Activated CD8-positive, alpha-beta T cell treated with anti-CD3 and anti-CD28 coated beads for 36 hours (primary cell): ENCODE measurements at regions not wholly inside any gene's neighbourhood (a gene's known extent, or its start where the extent isn't known, plus 50 kb on each side); places are given as distances from the start of the nearest gene placed in this dataset.

Source experiments
- ATAC-seq: fragments of 200-7000 bp; cut with Tn5 transposase; one replicate; pipeline ENCODE4 v1.10.0; 2021; ENCODE audit warnings: mild to moderate bottlenecking, moderate library complexity
- CTCF ChIA-PET: fragments of 350-600 bp; sonication (Branson Sonifier 250); formaldehyde crosslinking; loops from one replicate; lab custom pipeline; 2021; ENCODE audit warnings: antibody characterized with exemption; lab: Charles Lee
- POLR2A ChIA-PET: fragments of 350-600 bp; sonication (Branson Sonifier 250); formaldehyde crosslinking; loops from one replicate; lab custom pipeline; 2021; ENCODE audit warnings: antibody characterized with exemption; lab: Charles Lee
- DNase-seq: peaks from one replicate; pipeline ENCODE4 v3.0.0-alpha.2; 2020
- H3K27ac Mint-ChIP-seq: one replicate; pipeline ENCODE4 v1.8.0; 2021; ENCODE audit warnings: mild to moderate bottlenecking, mixed read lengths
- H3K27me3 Mint-ChIP-seq: one replicate; pipeline ENCODE4 v1.8.0; 2021; ENCODE audit warnings: mixed read lengths
- H3K36me3 Mint-ChIP-seq: one replicate; pipeline ENCODE4 v1.8.0; 2021; ENCODE audit warnings: low read depth, mixed read lengths
- H3K4me1 Mint-ChIP-seq: one replicate; pipeline ENCODE4 v1.8.0; 2021; ENCODE audit warnings: low read depth, mixed read lengths
- H3K4me3 Mint-ChIP-seq: one replicate; pipeline ENCODE4 v1.8.0; 2021; ENCODE audit warnings: mild to moderate bottlenecking, moderate library complexity, mixed read lengths
- H3K9me3 Mint-ChIP-seq: one replicate; pipeline ENCODE4 v1.8.0; 2021; ENCODE audit warnings: mixed read lengths
- intact Hi-C: fragments of 100-400 bp; cut with micrococcal nuclease; formaldehyde crosslinking; loops from one replicate; pipeline ENCODE4 v1.10.0; 2022
- TF ChIP-seq, protein P1 (sequence below): fragments of 200-600 bp; IDR thresholded peaks from one replicate; pipeline ENCODE4 v1.8.0; 2022; ENCODE audit warnings: antibody characterized with exemption, mild to moderate bottlenecking

DNA sequence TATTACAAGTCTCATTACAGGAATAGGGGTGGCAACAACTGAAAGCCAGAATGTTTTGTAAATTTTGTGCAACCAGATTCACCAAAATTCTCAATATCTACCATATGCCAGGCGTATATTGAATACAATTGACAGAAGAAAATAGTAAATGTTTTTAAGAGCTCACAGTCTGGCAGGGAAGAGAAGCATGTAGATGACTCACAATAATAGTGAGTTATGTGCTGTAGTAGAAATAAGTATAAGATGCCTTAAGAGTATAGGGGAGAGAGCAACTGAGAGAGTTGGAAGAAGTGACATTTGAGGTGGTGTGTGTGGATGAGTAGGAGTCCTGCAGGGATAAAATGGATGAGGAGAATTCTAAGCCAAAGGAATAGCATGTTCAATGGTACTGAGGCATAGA is 170.5 kb upstream of the FGGY start:
- DNase-seq, result no peak
- intact Hi-C loops, result no loop called here
- POLR2A ChIA-PET, result no interaction called here
- TF ChIP-seq, protein P1, sequence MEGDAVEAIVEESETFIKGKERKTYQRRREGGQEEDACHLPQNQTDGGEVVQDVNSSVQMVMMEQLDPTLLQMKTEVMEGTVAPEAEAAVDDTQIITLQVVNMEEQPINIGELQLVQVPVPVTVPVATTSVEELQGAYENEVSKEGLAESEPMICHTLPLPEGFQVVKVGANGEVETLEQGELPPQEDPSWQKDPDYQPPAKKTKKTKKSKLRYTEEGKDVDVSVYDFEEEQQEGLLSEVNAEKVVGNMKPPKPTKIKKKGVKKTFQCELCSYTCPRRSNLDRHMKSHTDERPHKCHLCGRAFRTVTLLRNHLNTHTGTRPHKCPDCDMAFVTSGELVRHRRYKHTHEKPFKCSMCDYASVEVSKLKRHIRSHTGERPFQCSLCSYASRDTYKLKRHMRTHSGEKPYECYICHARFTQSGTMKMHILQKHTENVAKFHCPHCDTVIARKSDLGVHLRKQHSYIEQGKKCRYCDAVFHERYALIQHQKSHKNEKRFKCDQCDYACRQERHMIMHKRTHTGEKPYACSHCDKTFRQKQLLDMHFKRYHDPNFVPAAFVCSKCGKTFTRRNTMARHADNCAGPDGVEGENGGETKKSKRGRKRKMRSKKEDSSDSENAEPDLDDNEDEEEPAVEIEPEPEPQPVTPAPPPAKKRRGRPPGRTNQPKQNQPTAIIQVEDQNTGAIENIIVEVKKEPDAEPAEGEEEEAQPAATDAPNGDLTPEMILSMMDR, result no peak
- ATAC-seq, result no peak
- Mint-ChIP-seq H3K4me3 (no peak overlapping the region), H3K4me1 (peaks cover 24% of the 10 kb centered on the region), H3K27ac (no peak overlapping the region), H3K9me3 (peaks cover 1% of the 10 kb centered on the region), H3K36me3 (no peaks in the 10 kb centered on the region), H3K27me3 (peaks cover 9% of the 10 kb centered on the region)
- CTCF ChIA-PET, result no interaction called here

DNA sequence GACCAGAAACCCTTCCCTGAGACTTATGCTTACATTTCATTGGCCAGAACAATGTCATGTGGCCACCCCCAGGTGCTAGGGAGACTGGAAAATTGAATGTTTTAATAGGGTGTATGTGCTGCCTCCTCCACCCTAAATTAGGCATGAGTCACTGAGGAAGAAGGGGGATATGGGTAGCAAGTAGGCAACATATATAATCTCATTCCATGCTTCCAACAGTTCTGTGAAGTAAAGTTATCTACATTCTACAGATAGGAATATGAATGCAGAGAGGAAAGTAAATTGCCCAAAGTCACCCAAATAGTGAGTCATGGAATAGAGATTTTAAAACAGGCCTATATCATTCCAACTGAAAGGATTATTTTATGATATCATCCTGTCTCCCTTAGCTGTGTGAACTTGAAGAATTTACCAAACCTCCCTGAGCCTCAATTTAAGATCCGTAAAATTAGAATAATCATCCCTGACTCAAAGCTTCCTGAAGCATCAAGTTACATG is 168.6 kb upstream of the FGGY start:
- intact Hi-C loops, result no loop called here
- no peak for DNase-seq
- CTCF ChIA-PET, result no interaction called here
- Mint-ChIP-seq H3K4me3 (no peak overlapping the region), H3K36me3 (no peaks in the 10 kb centered on the region), H3K27me3 (peaks cover 10% of the 10 kb centered on the region), H3K4me1 (peaks cover 27% of the 10 kb centered on the region), H3K9me3 (peaks cover 1% of the 10 kb centered on the region), H3K27ac (no peak overlapping the region)
- no peak for ATAC-seq
- POLR2A ChIA-PET, result no interaction called here
- TF ChIP-seq, protein P1, result no peak

DNA sequence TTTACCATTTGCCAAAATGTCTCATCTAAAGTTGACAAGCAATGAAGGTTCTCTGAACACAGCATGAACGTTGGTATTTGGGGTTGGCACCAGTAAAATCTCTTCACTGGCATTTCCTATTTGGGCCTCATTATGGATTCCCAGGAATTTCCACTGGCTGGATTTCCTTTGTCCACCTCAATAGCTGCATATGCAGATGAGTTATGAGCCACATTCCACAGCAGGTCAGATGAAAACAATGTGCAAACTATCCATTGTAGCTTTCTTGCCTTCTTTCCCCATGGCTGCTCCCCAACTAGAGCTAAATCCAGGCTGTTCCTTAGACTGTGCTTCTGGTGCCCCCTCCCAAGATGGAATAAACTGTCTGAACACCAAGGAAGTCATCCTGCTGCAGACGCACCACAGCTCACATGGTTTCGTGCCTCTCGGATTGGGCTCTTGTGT is 168.1 kb upstream of the FGGY start:
- Mint-ChIP-seq H3K4me1 (peaks cover 27% of the 10 kb centered on the region), H3K4me3 (no peak overlapping the region), H3K27me3 (peaks cover 10% of the 10 kb centered on the region), H3K27ac (no peak overlapping the region), H3K9me3 (peaks cover 1% of the 10 kb centered on the region), H3K36me3 (no peaks in the 10 kb centered on the region)
- intact Hi-C loops, result no loop called here
- TF ChIP-seq, protein P1, result no peak
- ATAC-seq (no peak), DNase-seq (no peak)
- POLR2A ChIA-PET, result no interaction called here
- CTCF ChIA-PET, result no interaction called here

DNA sequence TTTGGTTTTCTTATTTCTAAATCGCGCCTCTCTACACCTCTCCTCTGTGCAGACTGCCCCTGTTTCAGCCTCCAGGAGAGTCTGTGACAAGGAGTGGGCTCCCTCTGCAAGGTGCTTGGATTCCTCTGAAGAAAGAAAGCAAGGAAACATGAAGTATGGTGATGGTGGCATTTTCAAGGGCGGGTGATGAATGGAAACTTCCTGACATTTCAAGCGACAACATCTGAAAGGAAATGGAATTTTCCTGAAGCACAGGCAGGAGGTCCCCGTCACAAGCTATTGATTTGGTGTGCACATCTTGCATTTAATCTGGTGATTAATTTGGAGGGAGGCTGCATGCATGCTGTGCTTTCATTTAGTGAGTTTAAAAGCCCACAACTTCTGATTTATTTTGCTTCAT is 164.6 kb upstream of the FGGY start:
- Mint-ChIP-seq H3K36me3 (no peaks in the 10 kb centered on the region), H3K27me3 (peaks cover 8% of the 10 kb centered on the region), H3K9me3 (no peaks in the 10 kb centered on the region), H3K4me3 (no peak overlapping the region), H3K27ac (no peak overlapping the region), H3K4me1 (peaks cover 7% of the 10 kb centered on the region)
- CTCF ChIA-PET, result interaction anchor here (1.0 kb wide), 1 partner anchor 17 kb away, joined by 4 read pairs; no protein-coding TSS in a partner anchor
- intact Hi-C loops, result no loop called here
- TF ChIP-seq, protein P1, result no peak
- DNase-seq (no peak), ATAC-seq (no peak)
- POLR2A ChIA-PET, result no interaction called here

DNA sequence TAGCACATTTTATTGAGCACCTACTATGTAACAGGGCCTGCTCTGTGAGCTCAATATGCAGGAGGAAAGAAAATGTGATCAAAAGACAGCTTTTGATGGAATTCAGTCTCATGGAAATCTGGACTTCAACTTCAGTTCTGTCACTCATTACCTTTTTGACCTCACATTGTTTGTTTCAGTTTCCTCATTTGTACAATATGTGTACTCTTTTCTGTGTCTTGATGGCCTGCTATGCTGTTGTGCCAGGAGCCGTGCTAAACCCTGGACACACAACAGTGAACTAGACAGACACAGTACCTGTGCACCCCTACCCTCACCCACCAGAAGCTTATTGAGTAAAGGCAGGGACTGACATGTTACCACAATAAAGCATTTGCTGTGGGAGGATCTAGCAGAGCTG is 162.9 kb upstream of the FGGY start:
- CTCF ChIA-PET, result interaction anchor here (1.5 kb wide), 1 partner anchor 625 kb away, joined by 3 read pairs; no protein-coding TSS in a partner anchor
- H3K4me3 Mint-ChIP-seq, result no peak overlapping the region
- no peaks in the 10 kb centered on the region for H3K36me3 Mint-ChIP-seq
- no peak overlapping the region for H3K27ac Mint-ChIP-seq
- peaks cover 9% of the 10 kb centered on the region for H3K4me1 Mint-ChIP-seq
- TF ChIP-seq, protein P1, result no peak
- no peak for ATAC-seq
- POLR2A ChIA-PET, result no interaction called here
- no peaks in the 10 kb centered on the region for H3K9me3 Mint-ChIP-seq
- intact Hi-C loops, result no loop called here
- DNase-seq, result no peak
- H3K27me3 Mint-ChIP-seq, result peaks cover 2% of the 10 kb centered on the region
